Stromal cell of bone marrow (primary cell): ENCODE measurements at regions not wholly inside any gene's neighbourhood (a gene's known extent, or its start where the extent isn't known, plus 50 kb on each side); places are given as distances from the start of the nearest gene placed in this dataset.

Experiments
- DNase-seq: peaks from one replicate; pipeline ENCODE4 v3.0.0-alpha.2; 2012; ENCODE audit warnings: low read depth

DNA sequence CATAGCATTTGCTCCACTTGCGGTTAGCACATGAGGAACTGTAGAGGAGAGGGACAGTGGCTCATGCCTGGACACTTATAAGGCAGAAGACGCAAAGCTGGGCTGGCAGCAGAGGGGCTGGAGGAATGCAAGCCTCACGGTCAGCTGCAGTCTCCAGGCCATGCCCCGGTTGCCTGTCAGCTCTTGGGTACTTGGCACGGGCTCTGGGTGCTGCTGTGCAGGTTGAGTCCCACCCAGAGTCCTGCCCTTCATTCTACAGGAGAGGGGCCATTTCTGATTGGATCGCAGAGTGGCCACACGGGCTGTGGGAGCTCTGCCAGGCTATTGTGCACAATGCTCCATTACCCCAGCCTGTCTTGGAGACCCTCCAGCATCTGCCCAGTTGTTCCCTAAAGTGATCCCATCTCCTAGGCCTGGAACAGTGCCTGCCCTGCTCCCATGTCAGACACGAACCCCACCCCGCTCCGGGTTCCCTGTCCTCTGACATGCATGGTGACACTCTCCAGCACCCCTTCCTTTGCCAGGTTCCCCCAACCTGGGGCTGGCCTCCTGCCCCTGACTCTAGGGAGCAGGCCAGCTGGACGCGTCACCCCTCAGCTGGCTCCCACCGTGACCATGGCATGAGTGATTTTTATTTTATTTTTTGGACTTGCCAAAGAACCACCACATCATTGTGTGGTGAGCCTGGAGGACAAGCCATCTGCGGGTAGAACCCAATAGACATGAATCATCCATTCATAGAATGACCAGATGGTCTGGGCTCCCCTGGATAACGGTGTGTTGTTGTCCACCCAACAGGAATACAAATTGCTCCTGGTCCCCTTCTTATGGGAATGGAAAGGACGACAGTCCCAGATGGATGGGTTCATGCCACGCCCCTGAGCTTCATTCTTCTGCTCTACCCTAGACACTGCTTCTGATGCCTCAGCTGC is 51.0 kb upstream of the KLF13 start:
- no peak for DNase-seq

DNA sequence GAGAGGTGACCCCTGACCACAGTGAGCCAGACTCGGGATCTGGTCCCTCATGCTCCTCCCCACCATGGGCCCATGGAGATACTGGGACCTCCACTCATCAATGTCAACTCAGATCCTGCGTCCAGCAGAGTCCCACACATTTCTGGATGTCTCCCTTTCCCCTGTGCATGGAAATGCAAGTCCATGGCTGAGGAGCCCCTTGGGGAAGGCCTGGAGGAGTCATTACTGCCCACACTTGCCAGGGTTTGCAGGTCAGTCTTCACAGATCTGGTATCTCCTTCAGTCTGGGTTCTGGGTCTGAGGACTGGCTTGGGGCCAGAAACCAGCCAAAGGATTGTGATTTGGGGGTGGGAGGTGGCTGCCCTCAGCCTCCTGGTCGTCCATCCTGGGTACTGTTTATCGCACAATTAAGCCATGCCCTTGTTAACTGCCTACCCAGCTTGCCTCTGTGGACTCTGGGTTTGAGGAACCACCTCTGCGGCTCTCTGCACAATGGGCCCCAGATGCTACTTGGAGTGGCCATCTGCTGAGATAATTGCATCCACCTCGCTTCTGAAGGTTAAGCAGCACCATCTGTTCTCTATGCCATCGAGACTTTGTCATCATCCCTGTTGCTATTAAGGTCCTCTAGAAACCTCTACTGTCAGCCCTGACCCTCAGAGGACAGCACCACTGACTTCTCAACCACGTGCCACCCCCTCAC is 49.9 kb upstream of the KLF13 start:
- DNase-seq = no peak
